ENCODE measurements at regions not wholly inside any gene's neighbourhood (a gene's known extent, or its start where the extent isn't known, plus 50 kb on each side); places are given as distances from the start of the nearest gene placed in this dataset.

DNA sequence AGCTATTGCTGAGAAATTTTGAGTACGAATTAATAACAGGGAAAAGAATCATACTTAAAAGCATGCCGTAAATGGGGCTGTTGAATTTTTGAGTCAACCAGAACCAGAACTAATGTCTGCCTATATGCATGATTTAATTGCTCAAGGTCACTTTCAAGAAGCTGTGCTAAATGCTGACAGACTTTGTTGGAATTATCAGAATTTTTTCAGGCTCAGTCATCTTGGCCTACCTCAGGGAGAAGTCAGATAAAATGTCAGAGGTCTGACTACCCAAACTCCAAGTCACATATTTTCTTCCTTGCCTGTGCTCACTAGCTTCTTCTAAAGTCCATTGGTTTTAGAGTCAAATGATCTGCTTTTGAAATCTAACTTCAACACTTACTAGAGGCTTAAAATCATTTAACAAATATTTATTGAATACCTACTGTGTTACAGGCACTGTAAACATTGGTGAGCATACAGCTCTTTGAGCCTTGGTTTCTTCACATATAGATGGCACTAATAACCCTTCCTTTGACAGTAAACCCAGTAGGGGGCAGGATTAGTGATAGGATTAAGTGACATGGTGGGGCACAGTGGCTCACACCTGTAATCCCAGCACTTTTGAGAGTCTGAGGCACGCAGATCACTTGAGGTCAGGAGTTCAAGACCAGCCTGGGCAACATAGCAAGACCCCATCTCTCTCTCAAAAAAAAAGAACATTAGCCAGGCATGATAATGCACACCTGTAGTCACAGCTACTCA, 121.2 kb upstream of the SLC44A3 start:
- Mint-ChIP-seq H3K27ac (no peak overlapping the region), H3K4me3 (no peak overlapping the region), H3K36me3 (no peaks in the 10 kb centered on the region), H3K27me3 (ENCODE audit: insufficient read depth, low read depth) (peaks cover 4% of the 10 kb centered on the region), H3K9me3 (peaks cover 6% of the 10 kb centered on the region), H3K4me1 (peaks cover 13% of the 10 kb centered on the region)
- Histone ChIP-seq H3K4me3 (no peak overlapping the region), H3K4me2 (no peak overlapping the region), H4K20me1 (ENCODE audit: low read depth) (no peaks in the 10 kb centered on the region), H3F3A (ENCODE audit: low read depth) (peaks cover 10% of the 10 kb centered on the region), H3K27ac (no peak overlapping the region), H3K9me3 (ENCODE audit: low read depth) (no peaks in the 10 kb centered on the region), H2AFZ (replicated peaks) (no peak overlapping the region), H3K4me1 (peaks cover 15% of the 10 kb centered on the region), H3K36me3 (no peaks in the 10 kb centered on the region), H3K79me2 (ENCODE audit: low read depth) (no peaks in the 10 kb centered on the region), H3K27me3 (no peaks in the 10 kb centered on the region), H3K9ac (no peak overlapping the region)
- no peak for DNase-seq (ENCODE audit: low spot score)
- TF ChIP-seq, protein P1, sequence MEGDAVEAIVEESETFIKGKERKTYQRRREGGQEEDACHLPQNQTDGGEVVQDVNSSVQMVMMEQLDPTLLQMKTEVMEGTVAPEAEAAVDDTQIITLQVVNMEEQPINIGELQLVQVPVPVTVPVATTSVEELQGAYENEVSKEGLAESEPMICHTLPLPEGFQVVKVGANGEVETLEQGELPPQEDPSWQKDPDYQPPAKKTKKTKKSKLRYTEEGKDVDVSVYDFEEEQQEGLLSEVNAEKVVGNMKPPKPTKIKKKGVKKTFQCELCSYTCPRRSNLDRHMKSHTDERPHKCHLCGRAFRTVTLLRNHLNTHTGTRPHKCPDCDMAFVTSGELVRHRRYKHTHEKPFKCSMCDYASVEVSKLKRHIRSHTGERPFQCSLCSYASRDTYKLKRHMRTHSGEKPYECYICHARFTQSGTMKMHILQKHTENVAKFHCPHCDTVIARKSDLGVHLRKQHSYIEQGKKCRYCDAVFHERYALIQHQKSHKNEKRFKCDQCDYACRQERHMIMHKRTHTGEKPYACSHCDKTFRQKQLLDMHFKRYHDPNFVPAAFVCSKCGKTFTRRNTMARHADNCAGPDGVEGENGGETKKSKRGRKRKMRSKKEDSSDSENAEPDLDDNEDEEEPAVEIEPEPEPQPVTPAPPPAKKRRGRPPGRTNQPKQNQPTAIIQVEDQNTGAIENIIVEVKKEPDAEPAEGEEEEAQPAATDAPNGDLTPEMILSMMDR (IDR thresholded peaks at IDR 0.05) = no peak
- TF ChIP-seq EZH2 (IDR thresholded peaks at IDR 0.05) (no peak), EZH2phosphoT487 (IDR thresholded peaks at IDR 0.05) (no peak)

DNA sequence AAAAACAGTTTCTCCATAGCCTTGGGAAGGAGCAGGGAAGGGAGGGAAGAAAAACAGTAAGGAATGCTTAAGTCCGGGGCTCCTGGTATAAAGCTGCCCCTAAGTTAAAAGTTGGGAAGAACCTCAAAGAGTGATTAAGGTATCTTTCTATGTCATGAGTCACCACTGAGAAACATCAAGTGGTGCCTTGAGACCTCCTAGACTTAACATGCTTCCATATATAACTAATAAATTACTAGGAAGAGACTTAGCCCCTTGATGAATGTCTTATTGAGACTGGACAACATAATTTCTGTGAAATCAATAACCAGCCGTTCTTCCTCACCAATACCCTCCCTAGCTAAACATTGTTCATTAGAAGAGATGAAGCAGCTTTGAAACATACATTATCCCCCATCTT, 121.8 kb upstream of the SLC44A3 start:
- Histone ChIP-seq H3K9ac (no peak overlapping the region), H3F3A (ENCODE audit: low read depth) (peaks cover 10% of the 10 kb centered on the region), H4K20me1 (ENCODE audit: low read depth) (no peaks in the 10 kb centered on the region), H3K36me3 (no peaks in the 10 kb centered on the region), H3K4me2 (no peak overlapping the region), H3K9me3 (ENCODE audit: low read depth) (no peaks in the 10 kb centered on the region), H2AFZ (replicated peaks) (no peak overlapping the region), H3K4me1 (peaks cover 15% of the 10 kb centered on the region), H3K27ac (no peak overlapping the region), H3K4me3 (no peak overlapping the region), H3K79me2 (ENCODE audit: low read depth) (no peaks in the 10 kb centered on the region), H3K27me3 (no peaks in the 10 kb centered on the region)
- Mint-ChIP-seq H3K4me3 (no peak overlapping the region), H3K27me3 (ENCODE audit: insufficient read depth, low read depth) (peaks cover 4% of the 10 kb centered on the region), H3K4me1 (peaks cover 13% of the 10 kb centered on the region), H3K9me3 (peaks cover 6% of the 10 kb centered on the region), H3K27ac (no peak overlapping the region), H3K36me3 (no peaks in the 10 kb centered on the region)
- DNase-seq (ENCODE audit: low spot score) = no peak
- TF ChIP-seq EZH2 (IDR thresholded peaks at IDR 0.05) (no peak), EZH2phosphoT487 (IDR thresholded peaks at IDR 0.05) (no peak)
- TF ChIP-seq, protein P1 (IDR thresholded peaks at IDR 0.05) = no peak

DNA sequence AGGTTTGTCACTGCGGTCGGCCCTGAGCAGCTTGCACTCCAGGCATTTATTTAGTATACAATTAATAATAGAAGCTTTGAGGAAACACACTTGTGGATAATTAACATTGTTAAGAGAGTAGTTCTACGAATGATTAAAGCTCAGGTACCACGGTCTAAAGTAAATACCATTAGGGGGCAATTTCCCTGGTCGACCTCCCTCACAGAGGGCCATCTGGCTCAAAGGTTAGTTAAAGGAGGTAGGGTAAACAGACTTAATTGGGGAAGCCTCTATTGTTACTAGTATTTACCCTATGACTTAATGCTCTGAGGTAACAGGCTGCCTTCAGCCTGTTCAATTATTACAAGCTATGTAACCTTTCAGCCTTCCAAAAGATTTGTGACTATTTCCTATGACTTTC, 122.3 kb upstream of the SLC44A3 start:
- Histone ChIP-seq H3K36me3 (no peaks in the 10 kb centered on the region), H3K9ac (no peak overlapping the region), H3K9me3 (ENCODE audit: low read depth) (no peaks in the 10 kb centered on the region), H3K27ac (no peak overlapping the region), H2AFZ (replicated peaks) (no peak overlapping the region), H3K4me2 (no peak overlapping the region), H3K4me1 (peaks cover 15% of the 10 kb centered on the region), H4K20me1 (ENCODE audit: low read depth) (no peaks in the 10 kb centered on the region), H3K79me2 (ENCODE audit: low read depth) (no peaks in the 10 kb centered on the region), H3K27me3 (no peaks in the 10 kb centered on the region), H3K4me3 (no peak overlapping the region), H3F3A (ENCODE audit: low read depth) (peaks cover 10% of the 10 kb centered on the region)
- DNase-seq (ENCODE audit: low spot score) = no peak
- H3K4me3 Mint-ChIP-seq = no peak overlapping the region
- peaks cover 6% of the 10 kb centered on the region for H3K9me3 Mint-ChIP-seq
- H3K27ac Mint-ChIP-seq = no peak overlapping the region
- TF ChIP-seq EZH2phosphoT487 (IDR thresholded peaks at IDR 0.05) (no peak), EZH2 (IDR thresholded peaks at IDR 0.05) (no peak)
- TF ChIP-seq, protein P1 (IDR thresholded peaks at IDR 0.05) = no peak
- H3K4me1 Mint-ChIP-seq = peaks cover 13% of the 10 kb centered on the region
- H3K27me3 Mint-ChIP-seq (ENCODE audit: insufficient read depth, low read depth) = peaks cover 4% of the 10 kb centered on the region
- H3K36me3 Mint-ChIP-seq = no peaks in the 10 kb centered on the region
